HEK293 (cell line): ENCODE measurements at regions not wholly inside any gene's neighbourhood (a gene's known extent, or its start where the extent isn't known, plus 50 kb on each side); places are given as distances from the start of the nearest gene placed in this dataset.

ENCODE experiments used
- CTCF ChIA-PET: fragments of 350-600 bp; formaldehyde crosslinking; extraction: SDS; loops from one replicate; lab custom pipeline; 2021; ENCODE audit warnings: antibody characterized with exemption; lab: Yijun Ruan, JAX
- POLR2A ChIA-PET: fragments of 300-600 bp; formaldehyde crosslinking; extraction: SDS; loops from one replicate; lab custom pipeline; 2020; ENCODE audit warnings: antibody characterized with exemption, inconsistent platforms; lab: Yijun Ruan, JAX
- H3K27ac ChIP-seq: fragments of 200-500 bp; sonication (Bioruptor generic); 2 replicates; pipeline ENCODE4 v1.5.1; 2014; ENCODE audit warnings: low read depth, low read length, control low read depth, inconsistent platforms; ENCODE audit errors: extremely low read depth
- H3K36me3 ChIP-seq, 2 experiments: fragments of 200-500 bp in 1 of 2; sonication (Bioruptor generic) in 1 of 2; 1 replicate in 1 of 2; 2 replicates in 1 of 2; pipeline ENCODE4 v1.5.1; 2014 to 2017; ENCODE audit warnings: inconsistent platforms in 2 of 2, low read length in 2 of 2; ENCODE audit not compliant: control insufficient read depth in 2 of 2, insufficient read depth in 1 of 2
- H3K4me1 ChIP-seq: fragments of 200-500 bp; sonication (Bioruptor generic); 2 replicates; pipeline ENCODE4 v1.5.1; 2014; ENCODE audit warnings: mild to moderate bottlenecking, low read length, inconsistent platforms; ENCODE audit not compliant: control insufficient read depth, insufficient read depth
- H3K4me3 ChIP-seq: 2 replicates; pipeline ENCODE4 v1.5.1; 2011; ENCODE audit warnings: low read depth, mild to moderate bottlenecking, control low read depth, low read length, moderate library complexity
- H3K9me3 ChIP-seq: fragments of 200-500 bp; sonication (Bioruptor generic); 2 replicates; pipeline ENCODE4 v1.5.1; 2014; ENCODE audit warnings: low read depth, low read length, inconsistent platforms; ENCODE audit not compliant: control insufficient read depth, insufficient read depth
- HIC1 ChIP-seq: fragments of 450-650 bp; formaldehyde crosslinking; IDR thresholded peaks from 2 replicates; pipeline ENCODE4 v1.5.1; 2016; ENCODE audit warnings: missing biosample characterization, missing genetic modification characterization
- KLF17 ChIP-seq: fragments of 450-650 bp; formaldehyde crosslinking; IDR thresholded peaks from 2 replicates; pipeline ENCODE4 v1.5.1; 2016; ENCODE audit warnings: missing biosample characterization, missing genetic modification characterization
- KLF7 ChIP-seq: fragments of 450-650 bp; formaldehyde crosslinking; IDR thresholded peaks from 2 replicates; pipeline ENCODE4 v1.5.1; 2016; ENCODE audit warnings: missing biosample characterization, missing genetic modification characterization, borderline replicate concordance
- PATZ1 ChIP-seq: fragments of 450-650 bp; formaldehyde crosslinking; IDR thresholded peaks from 2 replicates; pipeline ENCODE4 v1.5.1; 2016; ENCODE audit warnings: missing biosample characterization, missing genetic modification characterization
- PRDM2 ChIP-seq: fragments of 450-650 bp; formaldehyde crosslinking; IDR thresholded peaks from 2 replicates; pipeline ENCODE4 v1.5.1; 2016; ENCODE audit warnings: missing biosample characterization, missing genetic modification characterization, borderline replicate concordance
- ZBTB17 ChIP-seq: fragments of 450-650 bp; formaldehyde crosslinking; IDR thresholded peaks from 2 replicates; pipeline ENCODE4 v1.5.1; 2016; ENCODE audit warnings: missing biosample characterization, missing genetic modification characterization
- ZBTB7A ChIP-seq: fragments of 450-650 bp; formaldehyde crosslinking; IDR thresholded peaks from 2 replicates; pipeline ENCODE4 v1.5.1; 2016; ENCODE audit warnings: low read depth, missing biosample characterization, missing genetic modification characterization
- ZFP37 ChIP-seq: fragments of 450-650 bp; formaldehyde crosslinking; IDR thresholded peaks from 2 replicates; pipeline ENCODE4 v1.5.1; 2016; ENCODE audit warnings: missing biosample characterization, missing genetic modification characterization
- ZNF146 ChIP-seq: fragments of 450-650 bp; formaldehyde crosslinking; IDR thresholded peaks from 2 replicates; pipeline ENCODE4 v1.5.1; 2016; ENCODE audit warnings: missing biosample characterization, missing genetic modification characterization
- ZNF148 ChIP-seq: fragments of 450-650 bp; formaldehyde crosslinking; IDR thresholded peaks from 2 replicates; pipeline ENCODE4 v1.5.0; 2017; ENCODE audit warnings: missing biosample characterization, missing genetic modification characterization, borderline replicate concordance
- ZNF23 ChIP-seq: fragments of 450-650 bp; formaldehyde crosslinking; IDR thresholded peaks from 2 replicates; pipeline ENCODE4 v1.5.1; 2016; ENCODE audit warnings: missing biosample characterization, missing genetic modification characterization, borderline replicate concordance
- ZNF239 ChIP-seq: fragments of 450-650 bp; formaldehyde crosslinking; IDR thresholded peaks from 2 replicates; pipeline ENCODE4 v1.5.1; 2016; ENCODE audit warnings: missing biosample characterization, missing genetic modification characterization
- ZNF501 ChIP-seq: fragments of 450-650 bp; formaldehyde crosslinking; IDR thresholded peaks from 2 replicates; pipeline ENCODE4 v1.5.1; 2016; ENCODE audit warnings: missing biosample characterization, missing genetic modification characterization
- ZNF518A ChIP-seq: fragments of 450-650 bp; formaldehyde crosslinking; conservative IDR thresholded peaks from 2 replicates; pipeline ENCODE4 v1.5.1; 2016; ENCODE audit warnings: low read depth, missing biosample characterization, missing genetic modification characterization
- ZNF529 ChIP-seq: fragments of 450-650 bp; formaldehyde crosslinking; IDR thresholded peaks from 2 replicates; pipeline ENCODE4 v1.5.1; 2017; ENCODE audit warnings: missing genetic modification characterization, missing biosample characterization; ENCODE audit not compliant: insufficient replicate concordance
- ZNF555 ChIP-seq: fragments of 450-650 bp; formaldehyde crosslinking; conservative IDR thresholded peaks from 2 replicates; pipeline ENCODE4 v1.5.1; 2017; ENCODE audit warnings: missing biosample characterization, mild to moderate bottlenecking, missing genetic modification characterization, inconsistent platforms
- ZNF558 ChIP-seq: fragments of 450-650 bp; formaldehyde crosslinking; IDR thresholded peaks from 2 replicates; pipeline ENCODE4 v1.5.1; 2016; ENCODE audit warnings: missing biosample characterization, missing genetic modification characterization

GRCh38 chr6:113570641-113571040 lies 286.5 kb upstream of the MARCKS start (continued):
- TF ChIP-seq ZNF148 (tag by site-specific recombination), result no peak
- TF ChIP-seq PRDM2, result no peak
- TF ChIP-seq ZNF146 (tag by site-specific recombination), result no peak
- no peak for TF ChIP-seq KLF7 (tag by site-specific recombination)
- TF ChIP-seq, all 188 proteins: peak for 0

GRCh38 chr6:113574147-113574546 lies 283.0 kb upstream of the MARCKS start:
- no peak overlapping the region for H3K4me3 ChIP-seq
- no peaks in the 10 kb centered on the region for H3K36me3 ChIP-seq
- no peaks in the 10 kb centered on the region for H3K4me1 ChIP-seq
- ChIA-PET POLR2A (no interaction called here), CTCF (interaction anchor here (0.7 kb wide), 2 partner anchors 56 to 68 kb away, joined by 3 to 5 read pairs; no protein-coding TSS in a partner anchor)
- H3K9me3 ChIP-seq, result no peaks in the 10 kb centered on the region
- no peak overlapping the region for H3K27ac ChIP-seq
- TF ChIP-seq ZNF558 (no peak), ZNF501 (tag by site-specific recombination) (no peak), ZBTB17 (no peak), PATZ1 (tag by site-specific recombination) (no peak), ZNF23 (tag by site-specific recombination) (no peak), ZNF518A (tag by site-specific recombination) (no peak), KLF17 (no peak), ZFP37 (tag by site-specific recombination) (no peak), HIC1 (tag by site-specific recombination) (no peak), ZBTB7A (no peak), ZNF555 (tag by site-specific recombination) (no peak), KLF7 (tag by site-specific recombination) (no peak), ZNF529 (tag by site-specific recombination) (no peak), ZNF239 (no peak)
